ENCODE measurements at regions not wholly inside any gene's neighbourhood (a gene's known extent, or its start where the extent isn't known, plus 50 kb on each side); places are given as distances from the start of the nearest gene placed in this dataset.
"Not testable (repeated sequence)": the region's sequence is repeated elsewhere in the genome, so short reads cannot be mapped to it uniquely, and the experiment has no call there.

DNA sequence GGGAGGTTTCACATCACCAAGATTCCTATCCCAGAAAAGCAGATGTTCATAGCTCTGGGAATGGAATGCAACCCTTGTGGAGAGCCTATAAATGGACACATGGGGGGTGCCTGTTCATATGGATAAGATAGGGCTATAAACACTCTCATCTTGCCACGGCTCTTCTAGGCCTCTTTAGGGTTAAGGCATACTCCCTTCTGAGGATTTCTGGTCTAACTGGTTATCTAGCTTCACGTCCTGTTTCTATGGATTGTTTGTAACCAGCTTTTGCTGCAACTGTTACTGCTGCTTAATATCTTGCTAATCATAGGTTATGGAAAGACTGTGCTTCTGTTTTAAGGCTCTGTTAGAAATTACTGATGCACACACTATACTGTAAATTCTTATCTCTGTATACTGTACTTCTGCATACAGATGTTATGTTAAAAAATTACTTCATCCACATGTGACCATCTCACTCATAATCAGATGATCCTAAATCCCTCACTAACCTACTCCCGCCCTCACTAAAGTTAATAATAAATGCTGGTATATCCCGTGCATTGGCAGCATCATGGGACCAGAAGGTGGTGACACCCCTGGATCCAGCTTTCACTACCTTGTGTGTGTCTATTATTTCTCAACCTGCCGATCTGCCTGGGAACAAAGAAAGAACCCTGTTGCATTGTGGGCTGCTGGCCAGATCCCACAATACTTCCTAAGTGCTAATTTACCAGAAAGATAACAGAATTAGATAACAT is 68.7 kb downstream of the PRKAB2 start:
- DNase-seq (ENCODE audit: low spot score); in situ Hi-C loops (cut with MboI; ENCODE audit: low sequenced_read_pairs, unreplicated experiment): not testable (repeated sequence)

DNA sequence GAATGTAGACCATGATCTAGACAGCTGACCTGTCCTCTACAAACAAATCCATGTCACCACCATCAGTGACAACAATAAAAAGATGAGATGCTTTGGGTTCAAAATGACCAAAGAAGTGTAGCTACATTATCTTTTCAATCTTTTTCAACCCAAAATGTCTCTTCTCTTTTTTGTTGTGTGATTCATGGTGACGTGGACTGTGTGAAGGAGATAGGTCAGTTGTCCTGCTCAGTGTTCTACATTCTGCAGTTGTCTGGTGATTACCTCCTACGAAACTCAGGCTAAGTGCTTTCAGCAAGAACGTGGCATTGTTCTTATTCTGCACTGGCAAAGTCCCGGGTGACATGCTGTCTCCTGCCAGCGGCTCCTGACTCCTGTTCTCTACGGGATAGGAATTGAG is 73.1 kb downstream of the PRKAB2 start:
- in situ Hi-C loops (cut with MboI; ENCODE audit: low sequenced_read_pairs, unreplicated experiment), result no loop called here
- no peak for TF ChIP-seq CTCF (IDR thresholded peaks at IDR 0.05; ENCODE audit: borderline replicate concordance, control extremely low read depth, extremely low read depth, insufficient read depth, missing control alignments)
- no peak for DNase-seq (ENCODE audit: low spot score)

GRCh38 chr1:147098338-147098973 is 73.8 kb downstream of the PRKAB2 start:
- peak; percentile 60 for TF ChIP-seq CTCF (IDR thresholded peaks at IDR 0.05; ENCODE audit: borderline replicate concordance, control extremely low read depth, extremely low read depth, insufficient read depth, missing control alignments)
- DNase-seq (ENCODE audit: low spot score); in situ Hi-C loops (cut with MboI; ENCODE audit: low sequenced_read_pairs, unreplicated experiment): not testable (repeated sequence)

GRCh38 chr1:147095691-147096090 is 76.6 kb downstream of the PRKAB2 start:
- TF ChIP-seq CTCF (IDR thresholded peaks at IDR 0.05; ENCODE audit: borderline replicate concordance, control extremely low read depth, extremely low read depth, insufficient read depth, missing control alignments), result no peak
- in situ Hi-C loops (cut with MboI; ENCODE audit: low sequenced_read_pairs, unreplicated experiment), result no loop called here
- no peak for DNase-seq (ENCODE audit: low spot score)

DNA sequence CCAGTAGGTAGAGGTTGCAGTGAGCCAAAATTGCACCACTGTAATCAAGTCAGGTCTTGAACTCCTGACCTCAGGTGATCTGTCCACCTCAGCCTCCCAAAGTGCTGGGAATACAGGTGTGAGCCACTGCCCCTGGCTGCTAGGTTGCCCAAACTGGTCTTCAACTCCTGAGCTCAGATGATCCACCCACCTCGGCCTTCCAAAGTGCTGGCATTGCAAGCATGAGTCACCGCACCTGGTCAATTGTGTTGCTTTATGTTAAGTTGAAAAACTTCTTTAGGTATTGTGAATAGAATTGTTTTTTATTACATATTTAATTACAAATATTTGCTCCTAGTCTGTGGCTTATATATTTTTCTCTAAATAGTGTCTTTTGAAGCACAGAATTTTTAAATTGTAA is 80.5 kb downstream of the PRKAB2 start:
- in situ Hi-C loops (cut with MboI; ENCODE audit: low sequenced_read_pairs, unreplicated experiment), result no loop called here
- no peak for DNase-seq (ENCODE audit: low spot score)
- TF ChIP-seq CTCF (IDR thresholded peaks at IDR 0.05; ENCODE audit: borderline replicate concordance, control extremely low read depth, extremely low read depth, insufficient read depth, missing control alignments), result no peak

- in situ Hi-C loops (cut with MboI; ENCODE audit: low sequenced_read_pairs, unreplicated experiment), result no loop called here
- TF ChIP-seq CTCF (IDR thresholded peaks at IDR 0.05; ENCODE audit: borderline replicate concordance, control extremely low read depth, extremely low read depth, insufficient read depth, missing control alignments), result no peak
- no peak for DNase-seq (ENCODE audit: low spot score)
Measured at GRCh38 chr1:147089457-147089856, 82.8 kb downstream of the PRKAB2 start.

- DNase-seq (ENCODE audit: low spot score), result no peak
- TF ChIP-seq CTCF (IDR thresholded peaks at IDR 0.05; ENCODE audit: borderline replicate concordance, control extremely low read depth, extremely low read depth, insufficient read depth, missing control alignments), result no peak
- in situ Hi-C loops (cut with MboI; ENCODE audit: low sequenced_read_pairs, unreplicated experiment), result no loop called here
Measured at GRCh38 chr1:147086129-147086528, 86.1 kb downstream of the PRKAB2 start.

Measured in GM13976 (cell line).